CD4-positive, alpha-beta T cell treated with Interleukin-17A for 4 hours (primary cell): ENCODE measurements at regions not wholly inside any gene's neighbourhood (a gene's known extent, or its start where the extent isn't known, plus 50 kb on each side); places are given as distances from the start of the nearest gene placed in this dataset.
"Not testable (repeated sequence)": the region's sequence is repeated elsewhere in the genome, so short reads cannot be mapped to it uniquely, and the experiment has no call there.

ENCODE experiments used
- DNase-seq: peaks from one replicate; pipeline ENCODE4 v3.0.0-alpha.2; 2020; ENCODE audit warnings: mixed read lengths

DNA sequence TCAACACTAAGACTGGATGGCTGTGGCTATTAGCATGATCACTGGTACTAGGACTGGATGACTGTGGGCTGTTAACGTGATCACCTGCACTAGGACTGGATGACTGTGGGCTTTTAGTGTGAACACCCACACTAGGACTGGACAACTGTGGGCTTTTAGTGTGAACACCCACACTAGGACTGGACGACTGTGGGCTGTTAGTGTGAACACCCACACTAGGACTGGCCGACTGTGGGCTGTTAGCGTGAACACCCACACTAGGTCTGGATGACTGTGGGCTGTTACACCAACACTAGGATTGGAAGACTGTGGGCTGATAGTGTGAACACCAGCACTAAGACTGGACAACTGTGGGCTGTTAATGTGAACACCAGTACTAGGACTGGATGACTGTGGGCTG lies 329.2 kb downstream of the OSTF1 start:
- no peak for DNase-seq

DNA sequence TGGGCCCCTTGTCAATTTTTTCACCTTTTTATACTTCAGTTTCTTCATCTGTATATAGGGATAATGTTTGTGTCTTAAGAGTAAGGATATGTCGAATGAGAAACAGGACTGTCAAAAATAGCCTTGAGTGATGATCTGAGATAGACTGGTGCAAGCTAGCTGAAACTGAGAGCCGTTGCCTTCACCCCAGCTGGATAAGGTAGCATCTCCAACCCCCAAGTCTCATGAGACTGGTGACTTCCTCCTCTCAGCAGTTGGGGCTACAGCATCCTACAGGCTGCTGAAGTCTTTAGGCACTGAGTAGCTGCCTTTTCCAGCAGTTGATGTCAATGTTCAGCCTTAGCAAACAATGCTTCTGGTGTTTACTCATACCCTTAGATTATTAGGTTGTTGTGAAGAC lies 330.2 kb downstream of the OSTF1 start:
- no peak for DNase-seq

DNA sequence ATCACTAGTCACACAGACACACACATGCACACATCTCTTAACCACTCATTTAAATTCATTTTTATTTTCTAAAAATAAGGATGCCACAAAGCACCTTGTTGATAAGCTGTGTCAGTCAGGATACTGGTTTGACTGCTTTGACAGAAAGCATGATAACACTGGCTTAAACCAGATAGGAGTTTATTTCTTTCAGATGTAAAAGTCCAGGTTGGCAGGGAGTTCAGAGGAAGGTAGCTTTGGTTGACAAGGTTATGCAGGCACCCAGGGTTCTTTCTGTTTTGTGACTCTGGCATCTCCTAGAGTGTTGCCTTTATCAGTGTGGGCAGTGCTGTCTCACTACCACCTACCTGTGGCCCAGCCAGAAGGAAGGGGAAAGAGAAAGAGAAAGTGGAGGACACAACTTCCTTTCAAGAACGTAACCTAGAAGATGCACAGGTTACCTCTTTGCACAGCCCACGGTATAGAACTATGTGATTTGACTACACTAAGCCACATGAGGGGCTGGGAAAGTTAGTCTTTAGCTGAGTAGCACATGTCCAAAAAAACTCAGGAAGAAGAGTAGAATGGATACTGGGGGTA lies 334.7 kb downstream of the OSTF1 start:
- no peak for DNase-seq

DNA sequence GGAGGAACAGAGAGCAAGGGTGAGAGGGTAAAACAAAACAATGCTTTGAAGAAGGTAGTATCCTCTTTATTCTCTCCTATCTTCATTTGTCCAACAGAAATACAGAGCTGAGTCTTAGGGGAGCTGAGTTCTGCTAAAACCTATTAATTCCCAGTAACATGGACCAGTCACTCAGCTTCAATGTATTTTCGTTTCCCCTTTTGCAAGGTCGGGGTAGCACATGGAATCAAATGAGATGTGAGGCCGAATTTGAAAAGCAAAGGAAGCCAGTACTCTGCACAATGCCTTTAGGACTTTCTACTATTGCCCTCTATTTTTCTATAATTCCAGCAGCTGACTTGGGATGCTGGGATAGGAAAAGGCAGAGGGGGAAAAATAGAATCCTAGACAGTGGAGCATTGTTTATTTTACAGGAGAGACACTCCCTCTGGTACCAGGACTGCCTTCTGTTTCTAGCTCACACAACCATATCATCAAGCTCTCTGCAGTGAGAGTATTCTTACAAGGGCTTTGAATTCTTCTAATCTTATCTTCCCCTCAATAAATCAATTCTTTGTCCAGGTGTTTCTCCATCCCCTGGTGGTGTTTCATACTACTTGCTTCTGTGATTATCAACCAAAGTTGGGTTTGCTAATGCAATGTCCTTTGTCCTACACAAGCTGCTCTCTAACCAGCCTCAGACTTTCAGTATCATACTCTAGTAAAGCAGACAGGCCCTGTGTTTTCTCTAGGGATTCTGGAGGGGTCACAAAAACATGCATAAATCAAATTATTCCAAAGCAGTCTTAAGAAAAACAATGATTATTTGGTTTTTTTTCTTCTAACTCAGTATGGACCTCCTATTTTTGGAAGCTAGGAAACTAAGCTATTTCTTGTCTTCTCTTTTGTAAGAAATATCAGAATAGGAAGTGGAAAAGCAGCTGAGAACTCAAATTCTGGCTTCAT lies 341.5 kb downstream of the OSTF1 start:
- no peak for DNase-seq

DNA sequence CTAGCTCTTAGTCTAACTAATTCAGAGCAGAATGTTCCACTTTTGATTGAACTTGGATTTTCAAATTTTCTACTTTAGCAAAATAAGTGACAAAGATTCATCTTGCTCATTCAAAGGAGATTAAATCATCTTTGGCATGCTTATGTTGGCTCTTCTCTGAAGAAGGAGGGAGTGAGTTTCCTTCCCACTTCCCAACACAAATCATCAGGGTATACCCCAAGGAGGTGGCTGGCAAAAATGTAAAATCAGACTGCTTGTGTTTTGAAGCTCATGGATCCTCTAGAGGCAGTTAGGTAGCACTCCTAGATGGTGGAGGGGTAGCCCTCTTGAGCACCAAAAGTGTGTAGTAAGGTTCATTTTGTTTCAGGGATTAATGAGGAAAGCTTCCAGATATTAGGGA lies 343.1 kb downstream of the OSTF1 start:
- DNase-seq, result no peak

DNA sequence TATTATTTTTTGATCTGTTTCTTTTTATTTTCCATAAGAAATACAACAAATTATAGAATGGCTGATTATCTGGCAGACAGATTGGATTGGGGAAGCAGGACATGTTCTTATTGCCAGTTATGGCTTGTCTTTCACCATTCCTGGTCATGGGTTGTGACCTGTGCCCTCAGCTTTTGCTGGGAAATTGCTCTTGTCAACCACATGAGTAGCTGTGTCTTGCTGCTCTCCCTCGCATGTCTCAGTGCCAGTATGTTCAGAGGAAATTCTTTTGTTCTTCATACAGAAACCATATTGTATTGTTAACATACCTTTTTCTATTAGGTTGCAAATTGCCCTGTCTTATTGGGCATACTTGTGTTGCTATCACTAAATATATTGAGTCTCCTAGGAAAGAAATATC lies 344.1 kb downstream of the OSTF1 start:
- no peak for DNase-seq

DNA sequence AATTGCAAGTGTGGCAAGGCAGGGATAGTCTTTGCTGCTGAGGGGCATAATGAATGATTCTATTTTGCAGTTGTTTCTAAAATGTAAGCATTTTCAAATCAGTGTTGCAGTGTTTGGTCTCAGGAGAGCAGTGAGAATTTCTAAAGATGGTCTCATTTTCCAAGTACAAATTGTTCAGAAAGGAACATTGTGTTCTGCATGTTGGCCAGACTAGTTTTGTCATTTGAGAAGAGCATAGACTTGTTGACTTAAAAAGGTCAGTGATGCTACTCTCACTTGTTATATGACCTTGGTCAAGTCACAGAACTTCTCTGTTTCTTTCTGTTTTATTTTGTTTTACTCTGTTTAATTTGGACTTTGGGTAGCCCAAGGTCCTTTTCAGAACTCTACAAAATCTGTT lies 344.6 kb downstream of the OSTF1 start:
- DNase-seq, result no peak

DNA sequence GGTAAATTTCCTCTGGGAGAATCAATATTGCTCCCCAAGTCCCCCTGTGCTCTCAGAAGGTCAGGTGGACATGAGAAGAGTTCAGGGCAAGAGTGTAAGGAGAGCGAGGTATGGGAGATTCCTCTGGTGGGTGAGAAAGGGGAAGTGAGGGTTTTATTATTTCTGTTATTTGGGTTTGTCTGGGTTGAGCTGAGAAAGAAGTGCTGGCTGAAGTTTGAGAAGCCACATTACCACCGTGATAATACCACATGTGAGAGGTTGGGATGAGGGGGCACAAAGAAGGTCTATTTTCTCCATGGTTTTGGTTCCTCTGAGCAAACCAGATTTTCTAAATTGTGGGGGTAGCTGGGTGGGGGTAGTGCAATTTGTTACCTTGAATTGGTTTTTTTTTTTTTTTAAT lies 350.4 kb downstream of the OSTF1 start:
- DNase-seq, result no peak

DNA sequence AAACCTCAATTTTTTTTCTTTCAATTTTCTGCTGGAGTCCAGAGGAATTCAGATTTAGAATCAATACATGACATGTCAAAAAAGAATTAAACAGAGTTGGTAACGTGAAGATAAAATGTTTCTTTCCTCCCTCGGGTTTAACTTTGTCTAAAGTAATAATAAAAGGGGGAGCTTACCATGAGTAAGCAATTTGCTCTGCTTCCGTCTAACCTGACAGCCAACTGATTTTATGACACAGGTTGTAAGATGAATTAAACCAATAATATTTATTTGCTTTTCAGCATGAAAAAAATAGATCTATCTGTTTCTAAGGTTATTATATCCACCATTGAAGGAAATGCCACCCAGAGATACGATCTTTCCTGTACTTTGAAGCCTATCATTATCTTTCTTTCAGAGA lies 352.6 kb downstream of the OSTF1 start:
- DNase-seq, result no peak

DNA sequence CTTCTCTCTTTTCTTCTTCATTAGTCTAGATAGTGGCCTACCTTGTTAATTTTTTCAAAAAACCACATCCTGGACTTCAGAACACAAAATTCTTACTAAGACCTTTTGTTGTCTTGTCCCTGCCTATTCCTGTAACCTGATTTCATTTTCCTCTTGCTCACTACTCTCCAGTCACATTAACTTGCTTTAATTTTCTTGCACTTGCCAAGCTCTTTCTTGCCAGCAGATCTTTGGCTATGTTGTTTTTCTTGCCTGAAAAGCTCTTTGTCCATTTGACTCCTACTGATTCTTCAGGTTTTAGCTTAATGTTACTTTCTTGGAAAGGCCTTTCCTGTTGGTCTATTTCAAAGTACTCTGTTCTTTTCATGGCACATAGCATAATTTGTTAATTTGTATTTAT lies 356.8 kb downstream of the OSTF1 start:
- DNase-seq, result no peak

DNA sequence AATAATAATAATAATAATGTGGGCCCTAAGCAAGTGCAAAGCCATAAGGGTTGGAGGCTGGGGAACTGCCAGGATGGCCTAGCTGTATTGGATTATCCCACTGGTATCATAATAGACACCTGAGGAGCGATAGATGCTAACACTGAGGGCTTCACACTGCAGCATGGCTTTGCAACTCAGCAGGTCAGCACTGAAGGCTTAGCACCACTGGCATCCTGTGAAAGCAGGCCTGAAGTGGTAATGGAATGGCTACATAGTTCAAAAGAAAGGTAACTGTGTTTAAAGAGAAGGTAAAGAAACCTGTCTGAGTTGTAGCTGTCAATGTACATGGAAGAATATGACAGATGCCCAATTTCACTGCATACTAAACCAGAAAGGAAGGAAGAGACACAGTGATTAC lies 359.0 kb downstream of the OSTF1 start:
- no peak for DNase-seq

DNA sequence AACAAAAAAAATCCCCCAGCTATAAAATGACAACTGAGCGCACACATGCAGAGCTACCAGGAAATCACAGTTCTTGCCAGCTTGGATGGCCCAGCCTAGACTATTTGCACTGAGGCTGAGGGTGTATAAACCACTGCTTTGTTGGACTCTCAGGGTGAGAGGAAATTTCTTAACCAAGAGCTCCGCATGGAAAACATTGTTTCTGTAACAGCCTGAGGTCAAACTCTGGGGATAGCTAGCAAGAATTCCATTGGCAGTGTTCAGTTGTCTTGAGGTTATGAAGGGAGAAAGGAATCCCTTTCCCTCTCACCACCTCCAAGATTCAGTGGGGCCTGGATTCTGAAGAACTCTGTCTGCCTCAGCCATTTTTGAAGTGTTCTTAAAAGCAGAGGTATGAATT lies 360.0 kb downstream of the OSTF1 start:
- no peak for DNase-seq

DNA sequence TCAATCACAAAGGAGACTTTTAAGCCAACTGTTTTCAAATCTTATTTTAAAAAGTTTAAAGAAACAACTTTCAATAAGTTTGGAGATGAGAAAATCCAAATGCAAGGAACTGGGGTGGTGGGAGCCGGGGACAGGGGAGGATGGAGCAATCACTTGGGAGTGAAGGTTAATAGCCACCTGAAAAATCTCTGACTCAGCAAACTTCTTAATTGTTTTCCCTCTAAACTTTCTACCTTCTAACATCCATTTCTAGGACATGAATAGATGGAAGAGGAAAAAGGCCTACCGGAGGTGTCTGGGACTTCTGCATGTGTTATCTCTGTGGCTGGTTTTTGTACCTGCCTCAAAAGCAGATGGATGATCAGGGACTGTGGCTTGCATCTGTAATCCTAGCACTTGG lies 360.6 kb downstream of the OSTF1 start:
- DNase-seq, result no peak

DNA sequence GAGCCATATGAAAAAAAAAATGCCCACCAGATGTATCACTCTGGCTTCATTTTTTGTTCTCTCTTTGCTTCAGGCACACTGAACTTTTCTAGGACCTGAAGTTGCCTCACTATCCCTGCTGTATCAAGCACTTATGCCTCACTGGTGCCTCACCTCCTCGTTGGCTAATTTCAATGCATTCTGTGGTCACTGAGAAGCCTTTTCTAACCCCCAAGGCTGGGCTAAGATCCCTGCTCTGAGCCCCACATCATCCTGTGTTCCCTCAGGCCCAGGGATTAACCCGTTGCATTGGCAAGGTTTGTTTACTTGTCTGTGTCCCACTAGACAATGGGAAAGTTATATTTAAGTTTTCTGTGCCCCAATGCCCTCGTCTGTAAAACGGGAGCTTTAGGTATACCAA lies 362.7 kb downstream of the OSTF1 start:
- no peak for DNase-seq

DNA sequence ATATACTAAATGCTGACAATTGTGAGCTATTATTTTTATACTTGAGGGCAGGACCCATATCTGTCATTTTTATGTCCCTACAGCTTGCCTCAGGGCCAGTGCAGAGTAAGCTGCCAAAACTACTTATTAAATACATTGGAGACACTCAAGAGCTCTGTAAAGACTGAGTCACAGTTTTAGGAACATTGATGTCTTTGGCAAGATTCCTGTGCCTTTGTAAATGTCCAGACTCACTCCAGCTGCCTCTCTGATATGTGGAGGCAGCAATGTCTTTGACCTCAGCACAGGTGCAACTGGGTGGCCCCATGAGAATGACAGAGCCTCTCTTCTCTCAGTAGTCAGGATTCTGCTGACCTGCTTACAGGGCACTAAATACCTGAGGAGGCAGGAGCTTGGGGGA lies 363.2 kb downstream of the OSTF1 start:
- DNase-seq, result no peak

DNA sequence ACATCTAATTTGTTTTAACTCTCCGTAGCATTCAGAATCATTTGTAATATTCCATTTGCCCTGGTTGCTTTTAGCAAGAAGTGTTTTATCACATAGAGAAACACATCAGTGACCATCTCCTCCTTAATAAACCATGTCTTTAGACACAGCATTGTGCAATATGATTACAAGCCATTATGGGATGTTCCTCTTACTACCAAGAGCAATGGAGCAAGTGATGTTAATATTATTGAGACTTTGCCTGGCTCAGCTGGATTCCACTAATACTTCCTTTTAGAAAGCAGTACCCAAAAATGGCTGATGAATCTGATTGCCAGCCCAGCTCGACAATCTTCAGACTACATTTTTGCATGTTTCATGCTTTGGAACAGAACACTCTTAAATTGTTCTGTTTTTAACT lies 364.2 kb downstream of the OSTF1 start:
- no peak for DNase-seq

DNA sequence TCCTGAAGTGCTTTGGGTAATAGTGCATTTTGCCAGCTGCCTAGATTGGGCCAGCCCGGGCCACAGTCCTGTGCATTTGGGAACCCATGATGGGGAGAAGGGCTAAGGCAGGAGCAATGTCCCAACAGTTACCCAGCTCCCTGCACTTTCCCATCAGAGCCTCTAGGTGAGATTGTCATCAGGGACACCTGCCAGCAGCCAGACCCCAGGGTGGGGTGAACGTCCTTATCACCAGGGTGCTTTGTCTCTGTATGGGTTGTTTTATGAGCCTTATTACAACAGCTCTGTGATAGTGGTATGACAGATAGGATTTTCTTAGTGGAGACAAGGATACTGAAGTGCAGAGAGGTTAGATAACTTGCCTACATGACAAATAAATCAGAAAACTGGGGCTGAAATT lies 365.7 kb downstream of the OSTF1 start:
- DNase-seq, result no peak

DNA sequence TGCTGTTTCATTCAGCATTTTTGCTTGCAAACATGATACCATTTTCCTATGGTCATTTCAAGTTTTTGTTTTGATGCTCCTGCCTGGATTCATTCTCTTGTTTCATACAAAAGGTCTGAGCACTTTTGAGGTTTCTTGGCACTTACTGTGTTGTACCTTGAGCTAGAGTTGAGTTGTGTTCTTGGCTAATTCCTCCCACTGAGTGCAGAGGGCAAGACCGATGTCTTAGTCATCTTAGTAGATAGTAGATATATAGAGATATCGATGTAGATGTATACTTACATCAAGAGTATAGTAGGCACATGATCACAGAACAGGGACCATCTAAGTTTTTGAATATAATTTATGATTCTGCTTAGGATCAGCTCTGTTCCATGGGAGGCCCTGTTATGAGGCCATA lies 366.6 kb downstream of the OSTF1 start:
- no peak for DNase-seq

DNA sequence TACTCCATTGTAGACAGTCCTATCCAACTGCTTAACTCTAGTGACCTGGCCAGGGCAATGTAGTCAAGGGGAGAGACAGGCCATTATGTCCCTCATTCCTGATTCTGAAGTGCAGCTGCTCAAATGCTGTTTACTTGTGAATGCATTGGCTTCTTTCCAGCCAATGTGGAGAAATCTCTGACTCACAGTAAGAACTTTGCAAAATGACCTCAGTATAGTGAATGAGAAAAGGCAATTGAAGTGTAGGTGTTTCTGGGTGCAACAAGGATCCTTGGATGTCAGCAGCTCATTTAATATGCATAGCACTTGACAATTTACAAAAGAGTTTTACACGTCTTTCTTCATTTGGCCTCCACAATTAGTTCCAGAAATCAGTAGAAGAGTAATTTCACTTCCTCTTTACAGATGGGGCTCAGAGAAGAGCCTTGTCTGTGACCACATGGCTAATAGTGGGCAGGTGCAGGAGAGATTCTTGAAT lies 367.2 kb downstream of the OSTF1 start:
- no peak for DNase-seq

DNA sequence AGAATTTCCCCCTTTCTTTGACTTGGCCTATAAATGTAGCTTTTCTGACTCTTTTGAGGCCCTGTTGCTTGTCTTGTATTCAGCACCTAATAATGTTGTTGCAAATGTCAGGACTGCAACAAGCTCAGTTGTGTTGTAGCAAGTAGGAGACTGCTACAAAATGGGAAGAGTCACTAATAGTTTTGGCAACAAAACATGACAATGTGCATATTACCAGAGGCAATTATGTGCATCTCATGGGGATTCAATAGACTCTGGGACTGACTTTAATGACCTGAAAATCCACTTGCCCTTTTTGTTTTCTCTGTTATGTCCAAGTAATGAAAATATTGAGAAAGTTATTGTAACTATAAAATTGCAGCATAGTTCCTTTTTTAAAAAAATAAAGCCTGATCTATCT lies 368.4 kb downstream of the OSTF1 start:
- no peak for DNase-seq

DNA sequence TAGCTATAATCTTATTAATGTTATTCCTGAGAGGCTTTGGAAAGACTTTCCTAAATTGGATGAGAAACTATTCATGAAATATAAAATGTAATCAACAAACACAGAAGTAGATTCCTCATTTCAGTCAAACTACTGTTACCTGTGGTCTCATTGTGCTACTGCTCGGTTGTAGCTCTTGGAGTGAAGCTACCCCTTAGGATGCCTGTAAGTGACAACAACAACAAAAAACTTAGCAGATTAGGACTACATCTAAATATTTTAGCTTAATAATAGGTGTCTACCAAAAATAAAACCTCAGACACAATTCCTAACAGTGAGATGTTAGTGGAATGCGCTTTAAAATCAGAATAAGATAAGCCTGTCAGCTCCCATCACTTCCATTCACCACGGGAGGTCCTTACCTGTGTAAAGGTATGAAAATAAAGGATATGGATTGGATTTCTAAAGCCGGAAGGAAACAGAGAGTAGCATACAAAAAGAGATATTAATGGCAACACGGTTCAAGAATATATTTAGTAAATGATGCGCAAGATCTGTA lies 369.2 kb downstream of the OSTF1 start:
- no peak for DNase-seq

DNA sequence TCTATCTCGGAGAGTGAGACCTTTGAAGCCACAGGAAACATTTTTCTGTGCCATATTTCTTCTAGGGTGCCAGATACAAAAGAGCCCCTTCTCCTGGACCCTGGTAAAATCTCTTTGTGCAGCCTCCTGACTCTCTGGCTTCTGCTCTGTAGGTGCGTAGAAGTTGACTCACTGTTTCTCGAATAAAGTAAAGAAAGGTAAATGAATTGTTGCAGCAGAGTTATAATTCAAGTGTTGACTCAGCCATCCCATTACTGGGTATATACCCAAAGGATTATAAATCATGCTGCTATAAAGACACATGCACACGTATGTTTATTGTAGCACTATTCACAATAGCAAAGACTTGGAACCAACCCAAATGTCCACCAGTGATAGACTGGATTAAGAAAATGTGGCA lies 371.0 kb downstream of the OSTF1 start:
- not testable (repeated sequence) for DNase-seq

DNA sequence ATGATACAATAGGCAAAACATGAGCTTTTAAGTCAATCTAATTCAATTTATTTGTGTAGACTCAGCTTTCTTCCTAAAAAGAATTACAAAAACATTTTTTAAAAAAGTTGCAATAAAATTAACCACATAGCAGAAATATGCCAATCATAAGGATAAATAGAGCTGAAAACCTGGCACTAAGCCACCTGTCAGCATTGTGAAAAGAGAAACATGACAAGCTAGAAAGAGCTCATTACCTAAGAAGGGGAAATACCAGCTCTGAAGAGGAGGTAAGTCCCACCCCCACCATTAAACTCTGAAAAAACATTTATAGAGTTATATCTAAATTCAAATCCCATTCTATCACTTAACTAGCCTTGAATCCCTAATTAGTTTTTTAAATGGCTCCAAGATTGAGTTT lies 372.9 kb downstream of the OSTF1 start:
- DNase-seq, result no peak

DNA sequence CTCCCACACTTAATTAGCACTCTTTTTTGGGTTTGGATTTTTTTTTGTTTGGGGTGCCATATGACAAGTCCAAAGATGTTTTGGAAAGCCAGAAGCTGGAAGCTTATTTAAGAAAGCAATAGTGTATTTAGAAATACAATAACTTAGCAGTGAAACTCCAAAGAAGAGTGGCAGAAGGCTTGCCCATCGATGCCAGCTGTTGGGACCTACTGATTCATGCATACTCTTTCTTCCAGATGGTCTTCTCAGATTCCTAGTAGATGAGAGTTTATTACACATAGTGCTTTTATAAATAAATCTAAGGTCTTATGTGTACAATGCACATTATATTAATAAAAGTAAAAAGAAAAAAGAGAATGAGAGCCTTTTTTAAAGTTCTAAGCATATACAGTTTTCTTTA lies 374.6 kb downstream of the OSTF1 start:
- no peak for DNase-seq
